Erythroblast (primary cell): ENCODE measurements at regions not wholly inside any gene's neighbourhood (a gene's known extent, or its start where the extent isn't known, plus 50 kb on each side); places are given as distances from the start of the nearest gene placed in this dataset.
"Not testable (repeated sequence)": the region's sequence is repeated elsewhere in the genome, so short reads cannot be mapped to it uniquely, and the experiment has no call there.

Experiments
- DNase-seq, 2 experiments: peaks; one replicate each; lab custom pipeline; 2025; lab: John Stamatoyannopoulos, UW
- GATA1 ChIP-seq: IDR thresholded peaks from 2 replicates; pipeline ENCODE4 v1.6.1; 2011; ENCODE audit warnings: low read depth, mild to moderate bottlenecking, control low read depth, low read length, moderate library complexity
- POLR2A ChIP-seq: IDR thresholded peaks from 2 replicates; pipeline ENCODE4 v1.6.1; 2011; ENCODE audit warnings: mild to moderate bottlenecking, low read length

GRCh38 chr7:49080896-49081475 is 156.6 kb downstream of the CDC14C start:
- DNase-seq = no peak
- no peak for TF ChIP-seq POLR2A
- no peak for TF ChIP-seq GATA1

- TF ChIP-seq GATA1 = no peak
- no peak for TF ChIP-seq POLR2A
- no peak for DNase-seq
Observed at GRCh38 chr7:49088017-49088416, 163.7 kb downstream of the CDC14C start.

GRCh38 chr7:49089717-49090116 is 165.4 kb downstream of the CDC14C start:
- TF ChIP-seq GATA1 = no peak
- TF ChIP-seq POLR2A = no peak

GRCh38 chr7:49091089-49091488 is 166.7 kb downstream of the CDC14C start:
- no peak for TF ChIP-seq POLR2A

More at GRCh38 chr7:49089717-49090116, 165.4 kb downstream of the CDC14C start:
- DNase-seq = no peak

GRCh38 chr7:49091519-49091918 is 167.2 kb downstream of the CDC14C start:
- DNase-seq = no peak
- TF ChIP-seq GATA1 (no peak), POLR2A (no peak)

More at GRCh38 chr7:49091089-49091488, 166.7 kb downstream of the CDC14C start:
- no peak for DNase-seq

GRCh38 chr7:49093218-49093617 is 168.9 kb downstream of the CDC14C start:
- TF ChIP-seq GATA1 (no peak), POLR2A (no peak)
- no peak for DNase-seq

GRCh38 chr7:49094866-49095265 is 170.5 kb downstream of the CDC14C start:
- no peak for DNase-seq
- TF ChIP-seq GATA1 (no peak), POLR2A (no peak)

- no peak for DNase-seq
- no peak for TF ChIP-seq POLR2A
- no peak for TF ChIP-seq GATA1
Observed at GRCh38 chr7:49099587-49100326, 175.4 kb downstream of the CDC14C start.

GRCh38 chr7:49100908-49101740 is 176.8 kb downstream of the CDC14C start:
- not testable (repeated sequence) for DNase-seq

- DNase-seq = no peak
- TF ChIP-seq GATA1 (no peak), POLR2A (no peak)
Observed at GRCh38 chr7:49102411-49102810, 178.1 kb downstream of the CDC14C start.

GRCh38 chr7:49111706-49112105 is 187.4 kb downstream of the CDC14C start:
- no peak for DNase-seq
- TF ChIP-seq POLR2A (no peak), GATA1 (no peak)

- no peak for TF ChIP-seq POLR2A
- TF ChIP-seq GATA1 = no peak
- DNase-seq = no peak
Observed at GRCh38 chr7:49112222-49112621, 187.9 kb downstream of the CDC14C start.

- TF ChIP-seq GATA1 (no peak), POLR2A (no peak)
Observed at GRCh38 chr7:49112647-49113046, 188.3 kb downstream of the CDC14C start.

GRCh38 chr7:49119706-49120105 is 195.4 kb downstream of the CDC14C start:
- TF ChIP-seq GATA1 (no peak), POLR2A (no peak)
- no peak for DNase-seq

More at GRCh38 chr7:49112647-49113046, 188.3 kb downstream of the CDC14C start:
- DNase-seq = no peak
